Sigmoid colon (tissue), 4 donors: ENCODE measurements at regions not wholly inside any gene's neighbourhood (a gene's known extent, or its start where the extent isn't known, plus 50 kb on each side); places are given as distances from the start of the nearest gene placed in this dataset.

Experiments
- CTCF ChIP-seq, 4 experiments: fragments of 450-650 bp in 3 of 4; fragments of 200-600 bp in 1 of 4; IDR thresholded peaks; one replicate each; pipeline ENCODE4 v1.5.1; 2016 to 2019; ENCODE audit warnings: antibody characterized with exemption in 4 of 4, mild to moderate bottlenecking in 3 of 4, moderate library complexity in 2 of 4
- POLR2AphosphoS5 ChIP-seq, 4 donors: sonication (generic); formaldehyde crosslinking; IDR thresholded peaks; one replicate each; pipeline ENCODE4 v1.6.1; 2017; ENCODE audit warnings: antibody characterized with exemption in 4 of 4

- TF ChIP-seq CTCF (IDR thresholded peaks at IDR 0.05) (no peak), POLR2AphosphoS5 (IDR thresholded peaks at IDR 0.05) (no peak)
Measured at GRCh38 chr5:34530637-34531036, 125.5 kb upstream of the RAI14 start.
